H1 (cell line): ENCODE measurements at regions not wholly inside any gene's neighbourhood (a gene's known extent, or its start where the extent isn't known, plus 50 kb on each side); places are given as distances from the start of the nearest gene placed in this dataset.

ENCODE experiments used
- CTCF ChIA-PET: fragments of 300-600 bp; sonication (Branson Sonifier 250); formaldehyde crosslinking; loops from one replicate; lab custom pipeline; 2021; ENCODE audit not compliant: partially characterized antibody; lab: Charles Lee
- POLR2A ChIA-PET: fragments of 300-600 bp; sonication (Branson Sonifier 250); formaldehyde crosslinking; loops from one replicate; lab custom pipeline; 2021; ENCODE audit warnings: inconsistent platforms; ENCODE audit not compliant: partially characterized antibody; lab: Charles Lee
- DNase-seq, 2 experiments: peaks; one replicate each; pipeline versions ENCODE4 v3.0.0 to v3.0.0-alpha.2; 2010 to 2022; ENCODE audit warnings: low spot score in 2 of 2, low read depth in 1 of 2, mixed read lengths in 1 of 2
- FAIRE-seq: peaks from 2 replicates; lab custom pipeline; 2011; peaks lifted over from hg19 to GRCh38; lab: Jason Lieb, UNC
- H2AFZ ChIP-seq: 2 replicates; pipeline ENCODE4 v1.8.1; 2012; ENCODE audit warnings: low read length, inconsistent platforms
- H2AK5ac ChIP-seq: 2 replicates; pipeline ENCODE4 v1.6.1; 2013; ENCODE audit warnings: low read depth, low read length
- H2BK120ac ChIP-seq: replicated peaks from 2 replicates; pipeline ENCODE3; 2013; ENCODE audit warnings: low read depth, low read length, inconsistent platforms
- H2BK12ac ChIP-seq: 2 replicates; pipeline ENCODE4 v1.6.1; 2013; ENCODE audit warnings: low read depth, low read length
- H2BK15ac ChIP-seq: 2 replicates; pipeline ENCODE4 v1.6.1; 2013; ENCODE audit warnings: low read length
- H2BK20ac ChIP-seq: 2 replicates; pipeline ENCODE4 v1.6.1; 2013; ENCODE audit warnings: low read length
- H2BK5ac ChIP-seq: 2 replicates; pipeline ENCODE4 v1.6.1; 2013; ENCODE audit warnings: low read depth, low read length
- H3K14ac ChIP-seq: 2 replicates; pipeline ENCODE4 v1.6.1; 2013; ENCODE audit warnings: inconsistent platforms; ENCODE audit not compliant: insufficient read length
- H3K18ac ChIP-seq: 2 replicates; pipeline ENCODE4 v1.6.1; 2013; ENCODE audit warnings: low read length; ENCODE audit errors: extremely low read depth
- H3K23ac ChIP-seq: 2 replicates; pipeline ENCODE4 v1.6.1; 2013; ENCODE audit warnings: inconsistent platforms; ENCODE audit not compliant: insufficient read length
- H3K23me2 ChIP-seq: 2 replicates; pipeline ENCODE4 v1.6.1; 2013; ENCODE audit warnings: low read depth, low read length
- H3K27ac ChIP-seq: 2 replicates; pipeline ENCODE4 v1.6.1; 2011; ENCODE audit warnings: low read depth, low read length, inconsistent platforms
- H3K27me3 ChIP-seq, 4 experiments: replicated peaks in 1 of 4; 1 replicate in 1 of 4; 2 replicates in 3 of 4; pipeline versions ENCODE4 v1.6.1 to v1.8.1; 2011 to 2013; ENCODE audit warnings: low read length in 3 of 4, mild to moderate bottlenecking in 3 of 4, inconsistent platforms in 2 of 4, mixed read lengths in 2 of 4, moderate library complexity in 1 of 4; ENCODE audit not compliant: control insufficient read depth in 3 of 4, insufficient read depth in 3 of 4; ENCODE audit errors: extremely low read depth in 1 of 4
- H3K36me3 ChIP-seq, 4 experiments: 2 replicates each; pipeline versions ENCODE4 v1.6.1 to v1.8.1; 2011 to 2013; ENCODE audit warnings: mild to moderate bottlenecking in 4 of 4, low read length in 3 of 4, moderate library complexity in 2 of 4, control low read depth in 1 of 4, inconsistent platforms in 1 of 4; ENCODE audit not compliant: insufficient read depth in 4 of 4, control insufficient read depth in 2 of 4
- H3K4ac ChIP-seq: replicated peaks from 2 replicates; pipeline ENCODE3; 2013; ENCODE audit warnings: low read length, low read depth, mixed read lengths, inconsistent platforms; ENCODE audit not compliant: insufficient read length
- H3K4me1 ChIP-seq, 4 experiments: replicated peaks in 1 of 4; 1 replicate in 1 of 4; 2 replicates in 3 of 4; pipeline versions ENCODE4 v1.6.1 to v1.8.1; 2011 to 2013; ENCODE audit warnings: low read length in 3 of 4, inconsistent platforms in 2 of 4, mixed read lengths in 1 of 4; ENCODE audit not compliant: insufficient read depth in 4 of 4, control insufficient read depth in 3 of 4
- H3K4me2 ChIP-seq, 2 experiments: 2 replicates each; pipeline versions ENCODE4 v1.6.1 to v1.8.1; 2011 to 2013; ENCODE audit warnings: low read depth in 2 of 2, low read length in 2 of 2, control low read depth in 1 of 2, inconsistent platforms in 1 of 2, mild to moderate bottlenecking in 1 of 2; ENCODE audit not compliant: insufficient read depth in 1 of 2
- H3K4me3 ChIP-seq, 4 experiments: fragments of 200-600, 300-600 bp in 1 of 4; sonication (generic), shearing (Covaris generic), sonication (Bioruptor Twin) in 1 of 4; 2 replicates each; pipeline versions ENCODE4 v1.5.1 to v1.8.1; 2011 to 2016; ENCODE audit warnings: low read length in 4 of 4, low read depth in 3 of 4, control low read depth in 2 of 4, inconsistent platforms in 2 of 4, mild to moderate bottlenecking in 2 of 4, mixed read lengths in 1 of 4, moderate library complexity in 1 of 4; ENCODE audit not compliant: insufficient read depth in 2 of 4; ENCODE audit errors: extremely low read depth in 1 of 4
- H3K56ac ChIP-seq: replicated peaks from 2 replicates; pipeline ENCODE3; 2013; ENCODE audit warnings: low read depth, mild to moderate bottlenecking, mixed read lengths, low read length, inconsistent platforms; ENCODE audit not compliant: insufficient read length
- H3K79me1 ChIP-seq: 2 replicates; pipeline ENCODE4 v1.6.1; 2013; ENCODE audit warnings: low read depth, low read length, control low read depth
- H3K79me2 ChIP-seq, 2 experiments: 2 replicates each; pipeline versions ENCODE4 v1.6.1 to v1.8.1; 2012 to 2013; ENCODE audit warnings: low read length in 2 of 2, mild to moderate bottlenecking in 2 of 2, inconsistent platforms in 1 of 2; ENCODE audit not compliant: insufficient read depth in 2 of 2, control insufficient read depth in 1 of 2
- H3K9ac ChIP-seq, 4 experiments: replicated peaks in 1 of 4; 1 replicate in 1 of 4; 2 replicates in 3 of 4; pipeline versions ENCODE4 v1.6.1 to v1.8.1; 2011 to 2013; ENCODE audit warnings: low read depth in 3 of 4, low read length in 3 of 4, control low read depth in 2 of 4, mild to moderate bottlenecking in 2 of 4, moderate library complexity in 2 of 4, inconsistent platforms in 1 of 4; ENCODE audit errors: extremely low read depth in 1 of 4
- H3K9me3 ChIP-seq, 2 experiments: 2 replicates each; pipeline versions ENCODE4 v1.6.1 to v1.8.1; 2012 to 2013; ENCODE audit warnings: mild to moderate bottlenecking in 2 of 2, moderate library complexity in 2 of 2, control low read depth in 1 of 2, inconsistent platforms in 1 of 2, low read depth in 1 of 2, low read length in 1 of 2, mixed read lengths in 1 of 2; ENCODE audit not compliant: insufficient read depth in 2 of 2
- H4K20me1 ChIP-seq, 2 experiments: replicated peaks in 1 of 2; 2 replicates each; pipeline versions ENCODE3 to v1.8.1; 2011 to 2013; ENCODE audit warnings: inconsistent platforms in 2 of 2, low read length in 2 of 2, mild to moderate bottlenecking in 1 of 2; ENCODE audit not compliant: insufficient read depth in 2 of 2, control insufficient read depth in 1 of 2
- H4K5ac ChIP-seq: 2 replicates; pipeline ENCODE4 v1.6.1; 2013; ENCODE audit warnings: low read length, low read depth, mixed read lengths, inconsistent platforms; ENCODE audit not compliant: insufficient read length
- H4K8ac ChIP-seq: 2 replicates; pipeline ENCODE4 v1.8.0; 2013; ENCODE audit warnings: mild to moderate bottlenecking, moderate library complexity, low read length, inconsistent platforms; ENCODE audit not compliant: insufficient read depth; ENCODE audit errors: extremely low read depth
- H4K91ac ChIP-seq: replicated peaks from 2 replicates; pipeline ENCODE3; 2013; ENCODE audit warnings: low read length, mixed read lengths, inconsistent platforms; ENCODE audit not compliant: insufficient read length
- BRCA1 ChIP-seq: IDR thresholded peaks from 2 replicates; pipeline ENCODE4 v1.6.1; 2012; ENCODE audit warnings: low read depth, low read length, improper control_type of control experiment
- FOSL1 ChIP-seq: IDR thresholded peaks from 2 replicates; pipeline ENCODE4 v1.6.1; 2011; ENCODE audit warnings: mild to moderate bottlenecking, low read depth, low read length, moderate library complexity; ENCODE audit not compliant: insufficient read depth
- NANOG ChIP-seq: IDR thresholded peaks from 2 replicates; pipeline ENCODE4 v1.6.1; 2011; ENCODE audit warnings: low read length, low read depth, mild to moderate bottlenecking, inconsistent platforms; ENCODE audit not compliant: insufficient read depth, poor library complexity, severe bottlenecking
- POU5F1 ChIP-seq: IDR thresholded peaks from 2 replicates; pipeline ENCODE4 v1.6.1; 2011; ENCODE audit warnings: low read depth, mild to moderate bottlenecking, low read length, moderate library complexity
- SIX5 ChIP-seq: IDR thresholded peaks from 2 replicates; pipeline ENCODE4 v1.6.1; 2011; ENCODE audit warnings: mild to moderate bottlenecking, low read depth, low read length
- SRF ChIP-seq: IDR thresholded peaks from 2 replicates; pipeline ENCODE4 v1.6.1; 2011; ENCODE audit warnings: mild to moderate bottlenecking, low read depth, low read length, moderate library complexity
- TAF7 ChIP-seq: optimal IDR thresholded peaks from 2 replicates; pipeline ENCODE3; 2011; ENCODE audit warnings: low read depth, mild to moderate bottlenecking, inconsistent platforms, low read length, moderate library complexity, borderline replicate concordance
- WGBS, 2 experiments: shearing (Covaris generic) in 1 of 2; methylation state at CpG; one replicate each; pipeline versions ENCODE4 v1.1.6 to v1.1.7; 2013 to 2015; ENCODE audit warnings: low lambda C conversion rate in 2 of 2, mixed read lengths in 2 of 2, inconsistent platforms in 1 of 2, low coverage in 1 of 2, missing lambda C conversion rate in 1 of 2; ENCODE audit not compliant: insufficient replicate concordance in 2 of 2, insufficient coverage in 1 of 2, insufficient read length in 1 of 2; ENCODE audit errors: extremely low coverage in 1 of 2, missing lambda C conversion rate in 1 of 2; 5-methylcytosine and 5-hydroxymethylcytosine counted together
- TF ChIP-seq, protein P1 (sequence below): IDR thresholded peaks from 2 replicates; pipeline ENCODE4 v1.6.1; 2011; ENCODE audit warnings: low read length, improper control_type of control experiment

- H4K8ac ChIP-seq: no peak overlapping the region
- ChIA-PET POLR2A (no interaction called here), CTCF (no interaction called here)
- H4K5ac ChIP-seq: no peak overlapping the region
- no peaks in the 10 kb centered on the region for H3K79me2 ChIP-seq
- no peak for FAIRE-seq
- 83% methylated on average over 4 of the region's 4 CpGs; no CpG with 5 or more reads in 1 of the 2 experiments for WGBS, 2 experiments
- H4K20me1 ChIP-seq: no peaks in the 10 kb centered on the region
- H4K91ac ChIP-seq: no peak overlapping the region
- no peak overlapping the region for H3K4me3 ChIP-seq
- H3K14ac ChIP-seq: no peak overlapping the region
- peaks cover 18 to 26% of the 10 kb centered on the region in 2 experiments; a peak in 3 of 4 replicates for H3K9me3 ChIP-seq
- H2BK12ac ChIP-seq: no peak overlapping the region
- no peaks in the 10 kb centered on the region for H3K27me3 ChIP-seq
- no peak overlapping the region for H3K23ac ChIP-seq
- no peak overlapping the region for H2BK120ac ChIP-seq
- H2AFZ ChIP-seq: no peak overlapping the region
- H3K36me3 ChIP-seq: no peaks in the 10 kb centered on the region
- no peak overlapping the region for H3K4ac ChIP-seq
- H3K27ac ChIP-seq: no peak overlapping the region
- H3K23me2 ChIP-seq: no peaks in the 10 kb centered on the region
- no peak for TF ChIP-seq TAF7
- TF ChIP-seq SRF: no peak
- no peak for TF ChIP-seq SIX5
- TF ChIP-seq, protein P1, sequence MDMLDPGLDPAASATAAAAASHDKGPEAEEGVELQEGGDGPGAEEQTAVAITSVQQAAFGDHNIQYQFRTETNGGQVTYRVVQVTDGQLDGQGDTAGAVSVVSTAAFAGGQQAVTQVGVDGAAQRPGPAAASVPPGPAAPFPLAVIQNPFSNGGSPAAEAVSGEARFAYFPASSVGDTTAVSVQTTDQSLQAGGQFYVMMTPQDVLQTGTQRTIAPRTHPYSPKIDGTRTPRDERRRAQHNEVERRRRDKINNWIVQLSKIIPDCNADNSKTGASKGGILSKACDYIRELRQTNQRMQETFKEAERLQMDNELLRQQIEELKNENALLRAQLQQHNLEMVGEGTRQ: no peak
- TF ChIP-seq POU5F1: no peak
- no peak for TF ChIP-seq NANOG
- no peak for TF ChIP-seq FOSL1
- TF ChIP-seq BRCA1: no peak
- no peak overlapping the region for H2BK15ac ChIP-seq
- H3K56ac ChIP-seq: no peak overlapping the region
- no peak overlapping the region for H3K4me2 ChIP-seq
- no peak overlapping the region for H3K9ac ChIP-seq
- peaks cover 0 to 4% (median 0%) of the 10 kb centered on the region in 4 experiments; a peak in 1 of 7 replicates for H3K4me1 ChIP-seq
- no peak overlapping the region for H2AK5ac ChIP-seq
- H3K18ac ChIP-seq: no peak overlapping the region
- DNase-seq: no peak
- no peak overlapping the region for H2BK5ac ChIP-seq
- no peaks in the 10 kb centered on the region for H3K79me1 ChIP-seq
- no peak overlapping the region for H2BK20ac ChIP-seq
Observed at GRCh38 chr5:44160369-44160768, 228.9 kb downstream of the FGF10 start.
